ENCODE measurements at regions not wholly inside any gene's neighbourhood (a gene's known extent, or its start where the extent isn't known, plus 50 kb on each side); places are given as distances from the start of the nearest gene placed in this dataset.

DNA sequence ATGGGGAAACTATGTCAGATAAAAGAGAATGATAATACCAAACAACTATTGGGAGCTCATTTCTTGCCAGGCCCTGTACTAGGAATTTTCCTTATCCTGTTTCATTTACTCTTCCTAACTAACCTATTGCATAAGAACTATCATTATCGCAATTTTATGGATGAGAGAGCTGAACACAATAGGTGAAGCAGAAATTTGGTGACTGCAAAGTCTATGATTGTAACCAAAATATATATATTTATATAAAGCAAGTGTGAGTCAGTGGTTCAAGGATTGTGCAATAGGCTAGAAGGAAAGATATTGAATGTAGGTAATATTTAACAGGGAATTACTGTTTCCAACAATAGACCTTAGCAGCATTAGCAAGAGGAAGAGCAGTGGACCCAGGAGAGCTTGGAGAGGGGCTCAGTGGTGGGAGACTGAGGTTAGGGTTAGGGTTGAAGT is 181.1 kb upstream of the TENT5A start:
- H3K4me2 ChIP-seq (ENCODE audit: insufficient read depth in 1 of 2, low read depth in 2 of 2, low read length in 2 of 2): no peak overlapping the region
- FAIRE-seq (no peak), DNase-seq (ENCODE audit: low read depth in 1 of 2, low spot score in 2 of 2) (no peak)
- no peak overlapping the region for H2BK15ac ChIP-seq (ENCODE audit: low read length)
- H3K27me3 ChIP-seq (replicated peaks in 1 of 4; ENCODE audit: control insufficient read depth in 3 of 4, extremely low read depth in 1 of 4, insufficient read depth in 3 of 4, low read length in 3 of 4): peaks cover 0 to 1% (median 0%) of the 10 kb centered on the region in 4 experiments; a peak in 1 of 7 replicates
- no peak overlapping the region for H2AK5ac ChIP-seq (ENCODE audit: low read depth, low read length)
- no peak overlapping the region for H2BK5ac ChIP-seq (ENCODE audit: low read depth, low read length)
- H4K8ac ChIP-seq (ENCODE audit: extremely low read depth, insufficient read depth, low read length): no peak overlapping the region
- ChIA-PET CTCF (ENCODE audit: partially characterized antibody) (no interaction called here), POLR2A (ENCODE audit: partially characterized antibody) (no interaction called here)
- H3K18ac ChIP-seq (ENCODE audit: extremely low read depth, low read length): no peak overlapping the region
- no peaks in the 10 kb centered on the region for H4K20me1 ChIP-seq (replicated peaks in 1 of 2; ENCODE audit: control insufficient read depth in 1 of 2, insufficient read depth in 2 of 2, low read length in 2 of 2)
- H3K27ac ChIP-seq (ENCODE audit: low read depth, low read length): no peak overlapping the region
- no peak overlapping the region for H3K4me3 ChIP-seq (ENCODE audit: extremely low read depth in 1 of 4, insufficient read depth in 2 of 4, low read depth in 3 of 4, low read length in 4 of 4)
- no peak overlapping the region for H3K23ac ChIP-seq (ENCODE audit: insufficient read length)
- no peaks in the 10 kb centered on the region for H3K36me3 ChIP-seq (ENCODE audit: control insufficient read depth in 2 of 4, insufficient read depth in 4 of 4, low read length in 3 of 4)
- no peak overlapping the region for H2AFZ ChIP-seq (ENCODE audit: low read length)
- H3K4ac ChIP-seq (replicated peaks; ENCODE audit: insufficient read length, low read depth, low read length): no peak overlapping the region
- H3K14ac ChIP-seq (ENCODE audit: insufficient read length): no peak overlapping the region
- H3K9me3 ChIP-seq (ENCODE audit: insufficient read depth in 2 of 2, low read depth in 1 of 2, low read length in 1 of 2): no peaks in the 10 kb centered on the region
- no peak overlapping the region for H4K5ac ChIP-seq (ENCODE audit: insufficient read length, low read depth, low read length)
- H4K91ac ChIP-seq (replicated peaks; ENCODE audit: insufficient read length, low read length): no peak overlapping the region
- 92% methylated on average over 1 of the region's 1 CpG; no CpG with 5 or more reads in 1 of the 2 experiments for WGBS, 2 experiments (ENCODE audit: extremely low coverage in 1 of 2, insufficient coverage in 1 of 2, insufficient read length in 1 of 2, insufficient replicate concordance in 2 of 2, low coverage in 1 of 2, low lambda C conversion rate in 2 of 2, missing lambda C conversion rate in 1 of 2)
- H3K79me1 ChIP-seq (ENCODE audit: low read depth, low read length): no peaks in the 10 kb centered on the region
- no peak overlapping the region for H2BK120ac ChIP-seq (replicated peaks; ENCODE audit: low read depth, low read length)
- H3K4me1 ChIP-seq (replicated peaks in 1 of 4; ENCODE audit: control insufficient read depth in 3 of 4, insufficient read depth in 4 of 4, low read length in 3 of 4): no peaks in the 10 kb centered on the region
- H3K79me2 ChIP-seq (ENCODE audit: control insufficient read depth in 1 of 2, insufficient read depth in 2 of 2, low read length in 2 of 2): no peaks in the 10 kb centered on the region
- H3K9ac ChIP-seq (replicated peaks in 1 of 4; ENCODE audit: extremely low read depth in 1 of 4, low read depth in 3 of 4, low read length in 3 of 4): no peak overlapping the region
- no peak overlapping the region for H2BK12ac ChIP-seq (ENCODE audit: low read depth, low read length)
- no peaks in the 10 kb centered on the region; the same call in 1 of the 2 replicates for H3K23me2 ChIP-seq (ENCODE audit: low read depth, low read length)
- H2BK20ac ChIP-seq (ENCODE audit: low read length): no peak overlapping the region
- no peak overlapping the region for H3K56ac ChIP-seq (replicated peaks; ENCODE audit: insufficient read length, low read depth, low read length)
- TF ChIP-seq SIRT6 (IDR thresholded peaks at IDR 0.05; ENCODE audit: low read length) (no peak), GTF2F1 (IDR thresholded peaks at IDR 0.05; ENCODE audit: borderline replicate concordance, low read depth, low read length) (no peak), CHD1 (IDR thresholded peaks at IDR 0.05; ENCODE audit: low read depth, low read length) (no peak), SIN3A (conservative IDR thresholded peaks at IDR 0.05 in 1 of 2, IDR thresholded peaks at IDR 0.05 in 1 of 2; ENCODE audit: low read depth in 1 of 2, low read length in 2 of 2) (no peak), CTBP2 (IDR thresholded peaks at IDR 0.05; ENCODE audit: borderline replicate concordance, insufficient read depth, insufficient read length, low read length) (no peak), SUZ12 (IDR thresholded peaks at IDR 0.05; ENCODE audit: low read length) (no peak), HDAC2 (IDR thresholded peaks at IDR 0.05; ENCODE audit: borderline replicate concordance in 1 of 2, low read depth in 2 of 2, low read length in 2 of 2) (no peak), NANOG (IDR thresholded peaks at IDR 0.05; ENCODE audit: insufficient read depth, low read depth, low read length, poor library complexity, severe bottlenecking) (no peak), BACH1 (IDR thresholded peaks at IDR 0.05; ENCODE audit: low read length) (no peak), SAP30 (IDR thresholded peaks at IDR 0.05; ENCODE audit: insufficient read depth, insufficient replicate concordance, low read length) (no peak)
- TF ChIP-seq, protein P1, sequence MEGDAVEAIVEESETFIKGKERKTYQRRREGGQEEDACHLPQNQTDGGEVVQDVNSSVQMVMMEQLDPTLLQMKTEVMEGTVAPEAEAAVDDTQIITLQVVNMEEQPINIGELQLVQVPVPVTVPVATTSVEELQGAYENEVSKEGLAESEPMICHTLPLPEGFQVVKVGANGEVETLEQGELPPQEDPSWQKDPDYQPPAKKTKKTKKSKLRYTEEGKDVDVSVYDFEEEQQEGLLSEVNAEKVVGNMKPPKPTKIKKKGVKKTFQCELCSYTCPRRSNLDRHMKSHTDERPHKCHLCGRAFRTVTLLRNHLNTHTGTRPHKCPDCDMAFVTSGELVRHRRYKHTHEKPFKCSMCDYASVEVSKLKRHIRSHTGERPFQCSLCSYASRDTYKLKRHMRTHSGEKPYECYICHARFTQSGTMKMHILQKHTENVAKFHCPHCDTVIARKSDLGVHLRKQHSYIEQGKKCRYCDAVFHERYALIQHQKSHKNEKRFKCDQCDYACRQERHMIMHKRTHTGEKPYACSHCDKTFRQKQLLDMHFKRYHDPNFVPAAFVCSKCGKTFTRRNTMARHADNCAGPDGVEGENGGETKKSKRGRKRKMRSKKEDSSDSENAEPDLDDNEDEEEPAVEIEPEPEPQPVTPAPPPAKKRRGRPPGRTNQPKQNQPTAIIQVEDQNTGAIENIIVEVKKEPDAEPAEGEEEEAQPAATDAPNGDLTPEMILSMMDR (IDR thresholded peaks at IDR 0.05; ENCODE audit: control extremely low read depth in 1 of 3, insufficient read depth in 1 of 3, low read depth in 1 of 3, low read length in 3 of 3): no peak

All from H1 (cell line).